PC-3 (cell line): ENCODE measurements at regions not wholly inside any gene's neighbourhood (a gene's known extent, or its start where the extent isn't known, plus 50 kb on each side); places are given as distances from the start of the nearest gene placed in this dataset.

Experiments
- ATAC-seq: fragments of 200-7000 bp; cut with Tn5 transposase; 2 replicates; pipeline ENCODE4 v1.9.1; 2020; ENCODE audit warnings: mild to moderate bottlenecking, moderate library complexity
- BruUV-seq: library from RNA; stranded (reverse); fragments of 400-500 nt; replicated peaks from 2 replicates; lab custom pipeline; 2021; lab: Mats Ljungman, UMichigan
- CTCF ChIA-PET: fragments of 300-600 bp; sonication (Branson Sonifier 250); formaldehyde crosslinking; loops from one replicate; lab custom pipeline; 2022; ENCODE audit warnings: antibody characterized with exemption; lab: Charles Lee
- POLR2A ChIA-PET: fragments of 300-600 bp; sonication (Branson Sonifier 250); formaldehyde crosslinking; loops from one replicate; lab custom pipeline; 2022; ENCODE audit warnings: antibody characterized with exemption; ENCODE audit not compliant: unreplicated experiment; lab: Charles Lee
- DNase-seq: peaks from one replicate; pipeline ENCODE4 v3.0.0-alpha.2; 2015
- H2AFZ ChIP-seq: fragments of 300-600 bp; sonication (generic); 2 replicates; pipeline ENCODE4 v1.6.0; 2016; ENCODE audit warnings: antibody characterized with exemption, low read length
- H3F3A ChIP-seq: fragments of 300-600 bp; sonication (generic); one replicate; pipeline ENCODE4 v1.6.0; 2017; ENCODE audit warnings: antibody characterized with exemption, low read length, control low read depth, mild to moderate bottlenecking; ENCODE audit not compliant: unreplicated experiment
- H3K27ac ChIP-seq: fragments of 300-600 bp; sonication (generic); 2 replicates; pipeline ENCODE4 v1.5.1; 2016; ENCODE audit warnings: mild to moderate bottlenecking, low read length
- H3K27me3 ChIP-seq: fragments of 300-600 bp; sonication (generic); 2 replicates; pipeline ENCODE4 v1.6.1; 2016; ENCODE audit warnings: low read length, mixed read lengths
- H3K36me3 ChIP-seq: fragments of 300-600 bp; sonication (generic); 2 replicates; pipeline ENCODE4 v1.6.1; 2016; ENCODE audit warnings: low read depth, mixed run types, low read length, mixed read lengths
- H3K4me1 ChIP-seq: fragments of 300-600 bp; sonication (generic); 2 replicates; pipeline ENCODE4 v1.5.1; 2016; ENCODE audit warnings: low read length; ENCODE audit not compliant: insufficient read depth
- H3K4me2 ChIP-seq: fragments of 300-600 bp; sonication (generic); 2 replicates; pipeline ENCODE4 v1.6.0; 2016; ENCODE audit warnings: low read length
- H3K4me3 ChIP-seq: fragments of 300-600 bp; sonication (generic); 2 replicates; pipeline ENCODE4 v1.5.1; 2016; ENCODE audit warnings: mild to moderate bottlenecking, low read length, mixed read lengths
- H3K79me2 ChIP-seq: fragments of 300-600 bp; sonication (generic); 2 replicates; pipeline ENCODE4 v1.6.1; 2017; ENCODE audit warnings: low read length, mixed read lengths
- H3K9ac ChIP-seq: fragments of 300-600 bp; sonication (generic); 2 replicates; pipeline ENCODE4 v1.6.0; 2016; ENCODE audit warnings: mild to moderate bottlenecking, low read length
- H3K9me2 ChIP-seq: fragments of 300-600 bp; sonication (generic); replicated peaks from 2 replicates; pipeline ENCODE4 v1.6.1; 2016; ENCODE audit warnings: mixed run types, low read length, mixed read lengths
- H3K9me3 ChIP-seq: fragments of 300-600 bp; sonication (generic); 2 replicates; pipeline ENCODE4 v1.6.1; 2016; ENCODE audit warnings: low read length, mixed read lengths
- H4K20me1 ChIP-seq: fragments of 300-600 bp; sonication (generic); 2 replicates; pipeline ENCODE4 v1.6.1; 2016; ENCODE audit warnings: low read length, mixed read lengths
- CTCF ChIP-seq: fragments of 300-600 bp; sonication (generic); conservative IDR thresholded peaks from 2 replicates; pipeline ENCODE4 v1.5.1; 2017; ENCODE audit warnings: antibody characterized with exemption, low read depth, mild to moderate bottlenecking, low read length
- EZH2 ChIP-seq: fragments of 300-600 bp; sonication (generic); IDR thresholded peaks from one replicate; pipeline ENCODE4 v1.6.1; 2017; ENCODE audit warnings: antibody characterized with exemption, mild to moderate bottlenecking, low read length; ENCODE audit not compliant: unreplicated experiment
- EZH2phosphoT487 ChIP-seq: fragments of 300-600 bp; sonication (generic); IDR thresholded peaks from 2 replicates; pipeline ENCODE4 v1.6.1; 2018; ENCODE audit warnings: mild to moderate bottlenecking, antibody characterized with exemption, low read length, borderline replicate concordance
- intact Hi-C: fragments of 100-400 bp; cut with micrococcal nuclease; formaldehyde crosslinking; loops from 2 replicates; pipeline ENCODE4 v1.9.0; 2023

DNA sequence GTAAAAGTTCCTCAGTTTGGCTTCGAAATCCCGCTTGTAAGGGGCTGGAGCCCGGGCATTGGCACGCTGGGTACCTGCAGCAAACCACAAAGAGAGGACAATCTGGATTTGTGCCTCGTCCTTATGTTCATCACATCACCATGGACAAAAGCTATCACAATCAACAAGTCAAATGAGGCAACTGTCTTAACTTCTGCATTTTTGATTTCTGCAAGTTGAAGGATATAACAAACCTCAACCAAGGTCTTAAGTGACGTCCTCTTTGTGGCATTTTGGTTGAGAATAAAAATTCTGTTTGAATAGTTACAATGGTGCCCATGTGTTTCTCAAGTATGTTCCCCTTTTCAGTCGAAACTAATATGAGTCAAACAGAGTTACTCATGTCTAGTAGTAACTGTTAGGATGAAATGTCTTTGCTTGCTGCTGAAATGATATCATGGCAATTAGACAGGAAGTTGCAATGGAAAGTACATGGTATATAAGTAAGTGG lies 70.8 kb upstream of the STK17B start:
- H3K4me1 ChIP-seq: peaks cover 36% of the 10 kb centered on the region
- no TSS peak for BruUV-seq
- no peak overlapping the region for H2AFZ ChIP-seq
- H3K27ac ChIP-seq: no peak overlapping the region
- no peaks in the 10 kb centered on the region for H3K79me2 ChIP-seq
- H3K9me2 ChIP-seq: no peaks in the 10 kb centered on the region
- no peaks in the 10 kb centered on the region for H3K27me3 ChIP-seq
- TF ChIP-seq EZH2phosphoT487 (no peak), CTCF (no peak), EZH2 (no peak)
- ATAC-seq (no peak), DNase-seq (peak; percentile 11)
- no peaks in the 10 kb centered on the region for H3F3A ChIP-seq
- ChIA-PET CTCF (no interaction called here), POLR2A (no interaction called here)
- intact Hi-C loops: no loop called here
- no peaks in the 10 kb centered on the region for H4K20me1 ChIP-seq
- no peaks in the 10 kb centered on the region for H3K36me3 ChIP-seq
- no peaks in the 10 kb centered on the region for H3K9me3 ChIP-seq
- H3K4me2 ChIP-seq: no peak overlapping the region
- H3K9ac ChIP-seq: no peak overlapping the region
- no peak overlapping the region for H3K4me3 ChIP-seq

- peaks cover 31% of the 10 kb centered on the region for H3K4me1 ChIP-seq
- no peak overlapping the region for H3K4me2 ChIP-seq
- H3F3A ChIP-seq: no peaks in the 10 kb centered on the region
- no peaks in the 10 kb centered on the region for H3K36me3 ChIP-seq
- no peaks in the 10 kb centered on the region for H3K9me2 ChIP-seq
- BruUV-seq: no TSS peak
- H4K20me1 ChIP-seq: no peaks in the 10 kb centered on the region
- H2AFZ ChIP-seq: no peak overlapping the region
- ChIA-PET POLR2A (no interaction called here), CTCF (no interaction called here)
- H3K4me3 ChIP-seq: no peak overlapping the region
- ATAC-seq (no peak), DNase-seq (no peak)
- intact Hi-C loops: no loop called here
- H3K9me3 ChIP-seq: no peaks in the 10 kb centered on the region
- no peak overlapping the region for H3K27ac ChIP-seq
- no peaks in the 10 kb centered on the region for H3K79me2 ChIP-seq
- TF ChIP-seq EZH2: no peak
- no peak overlapping the region for H3K9ac ChIP-seq
- H3K27me3 ChIP-seq: no peaks in the 10 kb centered on the region
These were observed 73.1 kb upstream of the STK17B start for GRCh38 chr2:196244516-196244915.

GRCh38 chr2:196244966-196245365 lies 73.6 kb upstream of the STK17B start:
- no peaks in the 10 kb centered on the region for H4K20me1 ChIP-seq

More at GRCh38 chr2:196244966-196245365, 73.6 kb upstream of the STK17B start:
- no peak overlapping the region for H3K9ac ChIP-seq
- no peak overlapping the region for H3K4me3 ChIP-seq
- ATAC-seq (no peak), DNase-seq (no peak)
- no peaks in the 10 kb centered on the region for H3K27me3 ChIP-seq
- H3F3A ChIP-seq: no peaks in the 10 kb centered on the region
- H3K9me3 ChIP-seq: no peaks in the 10 kb centered on the region
- H3K4me1 ChIP-seq: peaks cover 32% of the 10 kb centered on the region
- no peak overlapping the region for H2AFZ ChIP-seq
- no peaks in the 10 kb centered on the region for H3K36me3 ChIP-seq
- no peak overlapping the region for H3K4me2 ChIP-seq
- ChIA-PET POLR2A (no interaction called here), CTCF (interaction anchor here (0.6 kb wide), 1 partner anchor 32 kb away, joined by 3 read pairs; no protein-coding TSS in a partner anchor)
- H3K79me2 ChIP-seq: no peaks in the 10 kb centered on the region
- no TSS peak for BruUV-seq
- TF ChIP-seq CTCF: no peak
- no peak for TF ChIP-seq EZH2
- no peak for TF ChIP-seq EZH2phosphoT487
- H3K27ac ChIP-seq: no peak overlapping the region
- no peaks in the 10 kb centered on the region for H3K9me2 ChIP-seq
- intact Hi-C loops: loop anchor here (5.0 kb wide), 1 partner anchor 428 kb away; no protein-coding TSS in a partner anchor
